HG03432 (cell line): ENCODE measurements at regions not wholly inside any gene's neighbourhood (a gene's known extent, or its start where the extent isn't known, plus 50 kb on each side); places are given as distances from the start of the nearest gene placed in this dataset.

Experiments used
- ATAC-seq: cut with Tn5 transposase; IDR thresholded peaks from one replicate; pipeline ENCODE4 v1.9.1; 2021; ENCODE audit warnings: mild to moderate bottlenecking, moderate library complexity; ENCODE audit not compliant: unreplicated experiment

GRCh38 chr16:86287664-86288201 lies 222.6 kb upstream of the FOXF1 start:
- ATAC-seq = no peak

GRCh38 chr16:86288716-86289294 lies 221.5 kb upstream of the FOXF1 start:
- no peak for ATAC-seq

- ATAC-seq = no peak
Measured at GRCh38 chr16:86289304-86289703, 221.0 kb upstream of the FOXF1 start.

GRCh38 chr16:86289907-86290306 lies 220.4 kb upstream of the FOXF1 start:
- ATAC-seq = no peak

GRCh38 chr16:86291491-86291890 lies 218.8 kb upstream of the FOXF1 start:
- ATAC-seq = no peak

GRCh38 chr16:86292171-86292775 lies 218.1 kb upstream of the FOXF1 start:
- no peak for ATAC-seq

GRCh38 chr16:86292942-86293341 lies 217.4 kb upstream of the FOXF1 start:
- no peak for ATAC-seq

- no peak for ATAC-seq
Measured at GRCh38 chr16:86293906-86294305, 216.4 kb upstream of the FOXF1 start.

- ATAC-seq = no peak
Measured at GRCh38 chr16:86294535-86295196, 215.7 kb upstream of the FOXF1 start.

GRCh38 chr16:86296256-86296655 lies 214.1 kb upstream of the FOXF1 start:
- ATAC-seq = no peak

- ATAC-seq = no peak
Measured at GRCh38 chr16:86297391-86297790, 212.9 kb upstream of the FOXF1 start.

- no peak for ATAC-seq
Measured at GRCh38 chr16:86297866-86298757, 212.2 kb upstream of the FOXF1 start.

GRCh38 chr16:86298758-86299134 lies 211.6 kb upstream of the FOXF1 start:
- no peak for ATAC-seq

- ATAC-seq = no peak
Measured at GRCh38 chr16:86299882-86300610, 210.3 kb upstream of the FOXF1 start.

- ATAC-seq = no peak
Measured at GRCh38 chr16:86300746-86301481, 209.4 kb upstream of the FOXF1 start.

- no peak for ATAC-seq
Measured at GRCh38 chr16:86302421-86303109, 207.8 kb upstream of the FOXF1 start.

GRCh38 chr16:86303787-86304678 lies 206.3 kb upstream of the FOXF1 start:
- no peak for ATAC-seq

GRCh38 chr16:86304868-86305267 lies 205.5 kb upstream of the FOXF1 start:
- ATAC-seq = no peak
